ENCODE measurements at regions not wholly inside any gene's neighbourhood (a gene's known extent, or its start where the extent isn't known, plus 50 kb on each side); places are given as distances from the start of the nearest gene placed in this dataset.

DNA sequence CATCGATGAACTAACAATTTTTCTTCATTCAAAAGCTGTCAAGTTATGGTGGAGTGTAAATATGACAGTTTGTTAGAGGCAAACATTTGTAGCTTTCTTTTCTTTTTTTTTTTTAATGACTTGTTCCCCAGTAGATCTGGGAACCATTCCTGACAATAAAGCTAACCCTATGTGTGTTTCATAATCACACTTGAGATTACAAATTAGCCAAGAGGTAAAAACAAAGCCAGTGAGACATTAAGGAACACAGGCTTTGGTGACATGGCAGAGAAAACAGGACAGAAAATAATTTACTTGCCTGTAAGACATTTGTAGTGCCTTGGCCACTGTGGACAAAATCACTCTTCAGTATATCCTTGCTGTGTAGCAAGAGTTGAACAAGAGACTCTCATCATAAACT lies 135.9 kb downstream of the UBE2E3 start:
- no peak for TF ChIP-seq POLR2AphosphoS5 (IDR thresholded peaks at IDR 0.05)
- no peak for TF ChIP-seq POLR2A (IDR thresholded peaks at IDR 0.05)
